Breast epithelium (tissue), 4 donors: ENCODE measurements at regions not wholly inside any gene's neighbourhood (a gene's known extent, or its start where the extent isn't known, plus 50 kb on each side); places are given as distances from the start of the nearest gene placed in this dataset.

ENCODE experiments used
- DNase-seq, 2 donors: peaks; one replicate each; pipeline ENCODE4 v3.0.0-alpha.2; 2019; ENCODE audit warnings: low spot score in 2 of 2
- H3K27ac ChIP-seq, 2 donors: fragments of 200-600 bp; sonication (generic) in 1 of 2; one replicate each; pipeline ENCODE4 v1.5.1; 2016 to 2019; ENCODE audit warnings: mild to moderate bottlenecking in 1 of 2
- H3K27me3 ChIP-seq, 2 donors: fragments of 200-600 bp; sonication (generic) in 1 of 2; one replicate each; pipeline versions ENCODE4 v1.5.1 to v1.6.0; 2017 to 2019; ENCODE audit warnings: control low read depth in 1 of 2, mild to moderate bottlenecking in 1 of 2
- H3K36me3 ChIP-seq: fragments of 200-600 bp; one replicate; pipeline ENCODE4 v1.5.1; 2019
- H3K4me1 ChIP-seq, 2 donors: fragments of 200-600 bp; sonication (generic); one replicate each; pipeline ENCODE4 v1.5.1; 2016 to 2019; ENCODE audit warnings: control low read depth in 1 of 2
- H3K4me3 ChIP-seq, 3 donors: fragments of 200-600 bp; sonication (generic); 1 replicate in 2 of 3; 2 replicates in 1 of 3; pipeline ENCODE4 v1.5.1; 2016 to 2019; ENCODE audit warnings: mild to moderate bottlenecking in 3 of 3, moderate library complexity in 2 of 3
- H3K9me3 ChIP-seq, 2 donors: fragments of 200-600 bp; sonication (generic) in 1 of 2; one replicate each; pipeline ENCODE4 v1.5.1; 2016 to 2019; ENCODE audit warnings: control low read depth in 1 of 2
- CTCF ChIP-seq, 3 donors: fragments of 450-650 bp; IDR thresholded peaks; one replicate each; pipeline ENCODE4 v1.5.1; 2016 to 2017; ENCODE audit warnings: antibody characterized with exemption in 3 of 3, mild to moderate bottlenecking in 3 of 3, moderate library complexity in 3 of 3
- POLR2A ChIP-seq: fragments of 450-650 bp; IDR thresholded peaks from one replicate; pipeline ENCODE4 v1.6.1; 2016; ENCODE audit warnings: antibody characterized with exemption, mild to moderate bottlenecking, moderate library complexity
- POLR2AphosphoS5 ChIP-seq, 3 donors: sonication (generic); formaldehyde crosslinking; IDR thresholded peaks; one replicate each; pipeline ENCODE4 v1.6.1; 2017; ENCODE audit warnings: antibody characterized with exemption in 3 of 3
- intact Hi-C: fragments of 100-400 bp; cut with DNase I; formaldehyde crosslinking; loops from one replicate; pipeline ENCODE4 v1.15.1; 2023; ENCODE audit warnings: low total_unique reads

- Histone ChIP-seq H3K4me3 (no peak overlapping the region), H3K9me3 (no peaks in the 10 kb centered on the region), H3K4me1 (no peaks in the 10 kb centered on the region), H3K36me3 (no peaks in the 10 kb centered on the region), H3K27ac (no peak overlapping the region), H3K27me3 (no peaks in the 10 kb centered on the region)
- TF ChIP-seq POLR2AphosphoS5 (IDR thresholded peaks at IDR 0.05): no peak
- TF ChIP-seq POLR2A: no peak
- TF ChIP-seq CTCF (IDR thresholded peaks at IDR 0.05): no peak
- no peak for DNase-seq
- intact Hi-C loops: no loop called here
These were observed 552.1 kb downstream of the CDH26 start for GRCh38 chr20:60510356-60510755.

GRCh38 chr20:60512443-60512842 is 554.2 kb downstream of the CDH26 start:
- intact Hi-C loops: no loop called here
- Histone ChIP-seq H3K9me3 (no peaks in the 10 kb centered on the region), H3K27ac (no peak overlapping the region), H3K27me3 (no peaks in the 10 kb centered on the region), H3K4me3 (no peak overlapping the region), H3K4me1 (no peaks in the 10 kb centered on the region), H3K36me3 (no peaks in the 10 kb centered on the region)
- no peak for DNase-seq
- TF ChIP-seq CTCF (IDR thresholded peaks at IDR 0.05) (no peak), POLR2A (no peak), POLR2AphosphoS5 (IDR thresholded peaks at IDR 0.05) (no peak)

- intact Hi-C loops: no loop called here
- Histone ChIP-seq H3K4me3 (no peak overlapping the region), H3K4me1 (no peaks in the 10 kb centered on the region), H3K27ac (no peak overlapping the region), H3K9me3 (no peaks in the 10 kb centered on the region), H3K27me3 (no peaks in the 10 kb centered on the region), H3K36me3 (no peaks in the 10 kb centered on the region)
- DNase-seq: no peak
- no peak for TF ChIP-seq POLR2A
- TF ChIP-seq POLR2AphosphoS5 (IDR thresholded peaks at IDR 0.05): no peak
- no peak for TF ChIP-seq CTCF (IDR thresholded peaks at IDR 0.05)
These were observed 554.9 kb downstream of the CDH26 start for GRCh38 chr20:60513141-60513540.

GRCh38 chr20:60516442-60516841 is 558.2 kb downstream of the CDH26 start:
- DNase-seq: no peak
- Histone ChIP-seq H3K27me3 (no peaks in the 10 kb centered on the region), H3K4me3 (no peak overlapping the region), H3K9me3 (no peaks in the 10 kb centered on the region), H3K36me3 (no peaks in the 10 kb centered on the region), H3K4me1 (no peaks in the 10 kb centered on the region), H3K27ac (no peak overlapping the region)
- TF ChIP-seq POLR2A: no peak
- TF ChIP-seq CTCF (IDR thresholded peaks at IDR 0.05): no peak
- no peak for TF ChIP-seq POLR2AphosphoS5 (IDR thresholded peaks at IDR 0.05)
- intact Hi-C loops: no loop called here

- Histone ChIP-seq H3K27me3 (no peaks in the 10 kb centered on the region), H3K4me1 (no peaks in the 10 kb centered on the region), H3K4me3 (no peak overlapping the region), H3K36me3 (no peaks in the 10 kb centered on the region), H3K27ac (no peak overlapping the region), H3K9me3 (no peaks in the 10 kb centered on the region)
- intact Hi-C loops: no loop called here
- no peak for TF ChIP-seq CTCF (IDR thresholded peaks at IDR 0.05)
- no peak for TF ChIP-seq POLR2A
- TF ChIP-seq POLR2AphosphoS5 (IDR thresholded peaks at IDR 0.05): no peak
- DNase-seq: no peak
These were observed 559.8 kb downstream of the CDH26 start for GRCh38 chr20:60518022-60518421.
